ENCODE measurements at regions not wholly inside any gene's neighbourhood (a gene's known extent, or its start where the extent isn't known, plus 50 kb on each side); places are given as distances from the start of the nearest gene placed in this dataset.

DNA sequence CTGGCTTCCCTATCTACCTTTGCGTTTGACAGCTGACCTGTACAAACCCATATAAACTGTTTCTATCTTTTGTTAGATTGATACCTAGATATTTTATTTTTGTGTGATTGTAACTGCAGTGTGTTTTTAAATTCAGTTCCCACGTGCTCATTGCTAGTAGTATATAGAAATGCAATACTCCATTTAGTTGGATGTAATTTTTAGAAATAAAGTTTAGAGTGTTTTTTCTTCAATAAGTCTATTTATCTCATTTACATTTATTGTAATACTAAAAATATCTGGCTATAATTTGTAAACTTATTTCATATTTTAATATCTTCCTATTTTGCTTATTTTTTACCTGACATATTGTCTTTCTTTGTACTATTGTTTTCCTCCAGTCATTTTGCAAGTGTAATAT is 329.7 kb upstream of the ADARB2 start:
- no peaks in the 10 kb centered on the region for H3K36me3 ChIP-seq
- no peak for TF ChIP-seq POLR2A (IDR thresholded peaks at IDR 0.05)
- TF ChIP-seq, protein P1, sequence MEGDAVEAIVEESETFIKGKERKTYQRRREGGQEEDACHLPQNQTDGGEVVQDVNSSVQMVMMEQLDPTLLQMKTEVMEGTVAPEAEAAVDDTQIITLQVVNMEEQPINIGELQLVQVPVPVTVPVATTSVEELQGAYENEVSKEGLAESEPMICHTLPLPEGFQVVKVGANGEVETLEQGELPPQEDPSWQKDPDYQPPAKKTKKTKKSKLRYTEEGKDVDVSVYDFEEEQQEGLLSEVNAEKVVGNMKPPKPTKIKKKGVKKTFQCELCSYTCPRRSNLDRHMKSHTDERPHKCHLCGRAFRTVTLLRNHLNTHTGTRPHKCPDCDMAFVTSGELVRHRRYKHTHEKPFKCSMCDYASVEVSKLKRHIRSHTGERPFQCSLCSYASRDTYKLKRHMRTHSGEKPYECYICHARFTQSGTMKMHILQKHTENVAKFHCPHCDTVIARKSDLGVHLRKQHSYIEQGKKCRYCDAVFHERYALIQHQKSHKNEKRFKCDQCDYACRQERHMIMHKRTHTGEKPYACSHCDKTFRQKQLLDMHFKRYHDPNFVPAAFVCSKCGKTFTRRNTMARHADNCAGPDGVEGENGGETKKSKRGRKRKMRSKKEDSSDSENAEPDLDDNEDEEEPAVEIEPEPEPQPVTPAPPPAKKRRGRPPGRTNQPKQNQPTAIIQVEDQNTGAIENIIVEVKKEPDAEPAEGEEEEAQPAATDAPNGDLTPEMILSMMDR (IDR thresholded peaks at IDR 0.05) = no peak
- no peak overlapping the region for H3K4me3 ChIP-seq
- intact Hi-C loops (cut with DNase I) = no loop called here
- DNase-seq = no peak
- no peaks in the 10 kb centered on the region for H3K4me1 ChIP-seq
- H3K9me3 ChIP-seq = no peaks in the 10 kb centered on the region
- no peak overlapping the region for H3K27ac ChIP-seq
- H3K27me3 ChIP-seq = no peaks in the 10 kb centered on the region
- 50% methylated on average over 2 of the region's 2 CpGs for WGBS (ENCODE audit: insufficient coverage, low coverage, low lambda C conversion rate, missing lambda C conversion rate)
- ATAC-seq = no peak

DNA sequence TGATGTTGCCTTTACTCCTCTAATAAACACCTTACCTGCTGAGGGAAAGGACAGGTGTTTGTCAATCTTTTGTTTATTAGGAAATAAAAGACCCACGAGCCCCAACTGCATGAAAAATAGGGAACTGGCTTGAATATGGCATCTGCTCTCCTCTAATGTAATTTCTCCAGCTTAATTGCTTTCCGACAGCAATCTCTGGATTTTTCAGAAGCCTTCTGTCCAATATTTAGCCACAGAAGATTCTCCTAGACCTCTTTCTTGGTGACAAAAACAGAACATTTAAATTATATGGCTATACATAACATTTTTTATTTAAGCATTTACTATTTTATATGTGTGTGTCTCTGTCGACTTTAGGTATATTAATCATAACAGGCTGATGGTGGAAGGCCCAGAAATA is 317.4 kb upstream of the ADARB2 start:
- no peaks in the 10 kb centered on the region for H3K9me3 ChIP-seq
- H3K4me1 ChIP-seq = no peaks in the 10 kb centered on the region
- TF ChIP-seq POLR2A (IDR thresholded peaks at IDR 0.05) = no peak
- TF ChIP-seq, protein P1 (IDR thresholded peaks at IDR 0.05) = no peak
- intact Hi-C loops (cut with DNase I) = no loop called here
- no peak overlapping the region for H3K27ac ChIP-seq
- WGBS (ENCODE audit: insufficient coverage, low coverage, low lambda C conversion rate, missing lambda C conversion rate) = 46% methylated on average over 3 of the region's 3 CpGs
- no peaks in the 10 kb centered on the region for H3K27me3 ChIP-seq
- H3K4me3 ChIP-seq = no peak overlapping the region
- no peak for DNase-seq
- H3K36me3 ChIP-seq = no peaks in the 10 kb centered on the region
- no peak for ATAC-seq

DNA sequence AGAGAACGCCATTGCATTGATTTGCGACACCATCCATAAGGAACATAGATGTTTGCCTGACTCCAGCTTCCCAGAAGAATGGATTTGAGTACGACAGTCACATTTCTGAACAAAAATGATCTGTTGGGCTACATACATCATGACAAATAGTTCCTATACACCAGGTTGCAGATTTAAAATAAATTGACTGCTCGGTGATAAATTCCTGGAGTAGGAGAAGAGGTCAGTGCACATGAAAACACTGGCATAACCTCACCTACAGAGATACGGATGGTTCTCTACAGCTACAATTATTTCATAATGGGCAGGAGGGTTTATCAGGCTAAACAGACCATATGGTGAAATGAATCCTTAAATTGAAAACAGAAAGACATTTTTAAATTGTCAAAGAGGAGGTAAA is 316.5 kb upstream of the ADARB2 start:
- Histone ChIP-seq H3K9me3 (no peaks in the 10 kb centered on the region), H3K4me3 (no peak overlapping the region), H3K27ac (no peak overlapping the region), H3K4me1 (no peaks in the 10 kb centered on the region), H3K27me3 (no peaks in the 10 kb centered on the region), H3K36me3 (no peaks in the 10 kb centered on the region)
- ATAC-seq = no peak
- TF ChIP-seq POLR2A (IDR thresholded peaks at IDR 0.05) = no peak
- TF ChIP-seq, protein P1 (IDR thresholded peaks at IDR 0.05) = no peak
- WGBS (ENCODE audit: insufficient coverage, low coverage, low lambda C conversion rate, missing lambda C conversion rate) = 81% methylated on average over 5 of the region's 5 CpGs
- DNase-seq = no peak
- intact Hi-C loops (cut with DNase I) = no loop called here

DNA sequence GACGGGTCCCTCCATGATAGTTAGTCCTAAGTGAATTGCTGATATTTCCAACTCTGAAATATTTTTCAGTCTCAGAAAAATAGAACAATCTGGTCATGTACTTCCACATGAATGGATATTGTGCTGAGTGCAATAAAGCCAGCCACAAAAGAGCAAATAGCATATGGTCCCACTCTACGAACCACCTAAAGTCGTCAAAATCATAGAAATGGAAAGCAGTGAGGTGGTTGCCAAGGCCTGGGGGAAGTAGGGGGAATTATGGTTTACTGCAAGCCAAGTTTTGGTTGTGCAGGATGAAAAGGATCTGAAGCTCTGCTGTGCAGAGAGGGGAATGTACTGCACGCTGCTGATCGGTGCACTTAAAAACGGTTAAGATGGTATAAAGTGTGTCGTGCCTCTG is 313.8 kb upstream of the ADARB2 start:
- intact Hi-C loops (cut with DNase I) = no loop called here
- WGBS (ENCODE audit: insufficient coverage, low coverage, low lambda C conversion rate, missing lambda C conversion rate) = 50% methylated on average over 7 of the region's 7 CpGs

DNA sequence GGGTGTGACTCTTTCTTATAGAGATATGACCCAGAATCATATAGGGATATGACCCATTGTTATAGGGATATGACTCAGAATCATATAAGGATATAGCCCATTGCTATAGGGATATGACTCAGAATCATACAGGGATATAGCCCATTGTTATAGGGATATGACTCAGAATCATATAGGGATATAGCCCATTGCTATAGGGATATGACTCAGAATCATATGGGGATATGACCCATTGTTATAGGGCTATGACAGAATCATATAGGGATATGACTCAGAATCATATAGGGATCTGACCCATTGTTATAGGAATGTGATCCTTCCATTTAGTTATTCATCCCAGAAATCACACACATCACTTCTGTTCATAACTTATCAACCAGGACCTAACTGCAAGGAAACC is 312.2 kb upstream of the ADARB2 start:
- Histone ChIP-seq H3K9me3 (no peaks in the 10 kb centered on the region), H3K4me3 (no peak overlapping the region), H3K27ac (no peak overlapping the region), H3K36me3 (no peaks in the 10 kb centered on the region), H3K4me1 (no peaks in the 10 kb centered on the region), H3K27me3 (no peaks in the 10 kb centered on the region)
- TF ChIP-seq, protein P1 (IDR thresholded peaks at IDR 0.05) = no peak
- TF ChIP-seq POLR2A (IDR thresholded peaks at IDR 0.05) = no peak
- intact Hi-C loops (cut with DNase I) = no loop called here
- no peak for ATAC-seq
- no peak for DNase-seq

More for the DNA sequence above, 313.8 kb upstream of the ADARB2 start:
- Histone ChIP-seq H3K36me3 (no peaks in the 10 kb centered on the region), H3K4me1 (no peaks in the 10 kb centered on the region), H3K9me3 (no peaks in the 10 kb centered on the region), H3K4me3 (no peak overlapping the region), H3K27ac (no peak overlapping the region), H3K27me3 (no peaks in the 10 kb centered on the region)
- ATAC-seq (no peak), DNase-seq (no peak)
- TF ChIP-seq, protein P1 (IDR thresholded peaks at IDR 0.05) = no peak
- TF ChIP-seq POLR2A (IDR thresholded peaks at IDR 0.05) = no peak

All from right lobe of liver (tissue), 6 donors.